Nephron progenitor cell (in vitro differentiated cells): ENCODE measurements at regions not wholly inside any gene's neighbourhood (a gene's known extent, or its start where the extent isn't known, plus 50 kb on each side); places are given as distances from the start of the nearest gene placed in this dataset.

Experiments
- DNase-seq: peaks from one replicate; pipeline ENCODE4 v3.0.0; 2021
- H3K27ac Mint-ChIP-seq: 2 replicates; pipeline ENCODE4 v1.8.0; 2021; ENCODE audit warnings: mild to moderate bottlenecking, moderate library complexity, mixed read lengths
- H3K27me3 Mint-ChIP-seq: 2 replicates; pipeline ENCODE4 v1.8.0; 2021; ENCODE audit warnings: mild to moderate bottlenecking, low read depth, mixed read lengths; ENCODE audit not compliant: poor library complexity
- H3K36me3 Mint-ChIP-seq: 2 replicates; pipeline ENCODE4 v1.8.0; 2021; ENCODE audit warnings: low read depth, mixed read lengths
- H3K4me1 Mint-ChIP-seq: 2 replicates; pipeline ENCODE4 v1.8.0; 2021; ENCODE audit warnings: mixed read lengths
- H3K4me3 Mint-ChIP-seq: 2 replicates; pipeline ENCODE4 v1.8.0; 2021; ENCODE audit warnings: mild to moderate bottlenecking, moderate library complexity, mixed read lengths
- H3K9me3 Mint-ChIP-seq: 2 replicates; pipeline ENCODE4 v1.8.0; 2021; ENCODE audit warnings: mild to moderate bottlenecking, moderate library complexity, mixed read lengths
- CTCF ChIP-seq: fragments of 200-600 bp; sonication (generic); IDR thresholded peaks from 2 replicates; pipeline ENCODE4 v1.5.0; 2021; ENCODE audit warnings: antibody characterized with exemption

- peaks cover 14% of the 10 kb centered on the region for H3K9me3 Mint-ChIP-seq
- no peak for TF ChIP-seq CTCF
- H3K27ac Mint-ChIP-seq, result no peak overlapping the region
- DNase-seq, result no peak
- H3K4me3 Mint-ChIP-seq, result no peak overlapping the region
- no peaks in the 10 kb centered on the region for H3K4me1 Mint-ChIP-seq
- H3K27me3 Mint-ChIP-seq, result no peaks in the 10 kb centered on the region
- H3K36me3 Mint-ChIP-seq, result no peaks in the 10 kb centered on the region
These were observed 554.6 kb upstream of the CDH6 start for GRCh38 chr5:30638899-30639298.

- DNase-seq, result no peak
- H3K4me1 Mint-ChIP-seq, result no peaks in the 10 kb centered on the region
- H3K4me3 Mint-ChIP-seq, result no peak overlapping the region
- H3K9me3 Mint-ChIP-seq, result peaks cover 7% of the 10 kb centered on the region
- no peak overlapping the region for H3K27ac Mint-ChIP-seq
- H3K36me3 Mint-ChIP-seq, result no peaks in the 10 kb centered on the region
- no peaks in the 10 kb centered on the region for H3K27me3 Mint-ChIP-seq
- TF ChIP-seq CTCF, result no peak
These were observed 565.5 kb upstream of the CDH6 start for GRCh38 chr5:30627945-30628344.

- H3K27me3 Mint-ChIP-seq, result no peaks in the 10 kb centered on the region
- H3K4me3 Mint-ChIP-seq, result no peak overlapping the region
- H3K4me1 Mint-ChIP-seq, result no peaks in the 10 kb centered on the region
- no peaks in the 10 kb centered on the region for H3K36me3 Mint-ChIP-seq
- H3K9me3 Mint-ChIP-seq, result peaks cover 7% of the 10 kb centered on the region
- DNase-seq, result no peak
- TF ChIP-seq CTCF, result no peak
- H3K27ac Mint-ChIP-seq, result no peak overlapping the region
These were observed 566.9 kb upstream of the CDH6 start for GRCh38 chr5:30626557-30626956.

- Mint-ChIP-seq H3K4me1 (no peaks in the 10 kb centered on the region), H3K4me3 (no peak overlapping the region), H3K27me3 (peaks cover 3% of the 10 kb centered on the region), H3K27ac (no peak overlapping the region), H3K9me3 (peaks cover 22% of the 10 kb centered on the region), H3K36me3 (peaks cover 6% of the 10 kb centered on the region)
- TF ChIP-seq CTCF, result no peak
- no peak for DNase-seq
These were observed 572.9 kb upstream of the CDH6 start for GRCh38 chr5:30620481-30621085.

GRCh38 chr5:30608501-30608900 is 585.0 kb upstream of the CDH6 start:
- H3K27ac Mint-ChIP-seq, result no peak overlapping the region
- TF ChIP-seq CTCF, result no peak
- no peaks in the 10 kb centered on the region for H3K27me3 Mint-ChIP-seq
- H3K36me3 Mint-ChIP-seq, result no peaks in the 10 kb centered on the region
- no peaks in the 10 kb centered on the region for H3K4me1 Mint-ChIP-seq
- H3K9me3 Mint-ChIP-seq, result no peaks in the 10 kb centered on the region
- no peak overlapping the region for H3K4me3 Mint-ChIP-seq
- no peak for DNase-seq

GRCh38 chr5:30607301-30607894 is 586.1 kb upstream of the CDH6 start:
- Mint-ChIP-seq H3K27me3 (no peaks in the 10 kb centered on the region), H3K9me3 (no peaks in the 10 kb centered on the region), H3K4me3 (no peak overlapping the region), H3K27ac (no peak overlapping the region), H3K36me3 (no peaks in the 10 kb centered on the region), H3K4me1 (no peaks in the 10 kb centered on the region)
- no peak for TF ChIP-seq CTCF
- no peak for DNase-seq
